ENCODE measurements at regions not wholly inside any gene's neighbourhood (a gene's known extent, or its start where the extent isn't known, plus 50 kb on each side); places are given as distances from the start of the nearest gene placed in this dataset.

GRCh38 chr13:68675209-68675608, 1432.4 kb upstream of the ATXN8OS start:
- in situ Hi-C loops (cut with MboI; ENCODE audit: low sequenced_read_pairs), result no loop called here
- DNase-seq (ENCODE audit: low spot score in 2 of 2), result no peak
- Histone ChIP-seq H3K27me3 (ENCODE audit: low read depth) (no peaks in the 10 kb centered on the region), H3K9me3 (no peaks in the 10 kb centered on the region), H3K4me1 (no peaks in the 10 kb centered on the region), H3K4me3 (no peak overlapping the region), H3K36me3 (replicated peaks) (no peaks in the 10 kb centered on the region)

GRCh38 chr13:68667863-68668262, 1437.7 kb upstream of the PCDH9 start:
- Histone ChIP-seq H3K27me3 (ENCODE audit: low read depth) (no peaks in the 10 kb centered on the region), H3K4me1 (no peaks in the 10 kb centered on the region; the same call in 1 of the 2 replicates), H3K36me3 (replicated peaks) (no peaks in the 10 kb centered on the region), H3K4me3 (no peak overlapping the region), H3K9me3 (no peaks in the 10 kb centered on the region)
- DNase-seq (ENCODE audit: low spot score in 2 of 2), result no peak
- in situ Hi-C loops (cut with MboI; ENCODE audit: low sequenced_read_pairs), result no loop called here

- Histone ChIP-seq H3K4me3 (no peak overlapping the region), H3K27me3 (ENCODE audit: low read depth) (no peaks in the 10 kb centered on the region), H3K4me1 (no peaks in the 10 kb centered on the region; the same call in 1 of the 2 replicates), H3K36me3 (replicated peaks) (no peaks in the 10 kb centered on the region), H3K9me3 (no peaks in the 10 kb centered on the region)
- DNase-seq (ENCODE audit: low spot score in 2 of 2), result no peak
- in situ Hi-C loops (cut with MboI; ENCODE audit: low sequenced_read_pairs), result no loop called here
Measured at GRCh38 chr13:68666774-68667397, 1436.8 kb upstream of the PCDH9 start.

GRCh38 chr13:68645814-68646213, 1415.7 kb upstream of the PCDH9 start:
- no peak for DNase-seq (ENCODE audit: low spot score in 2 of 2)
- Histone ChIP-seq H3K9me3 (no peaks in the 10 kb centered on the region), H3K27me3 (ENCODE audit: low read depth) (no peaks in the 10 kb centered on the region), H3K4me3 (no peak overlapping the region), H3K4me1 (peaks cover 7% of the 10 kb centered on the region; the same call in 1 of the 2 replicates), H3K36me3 (replicated peaks) (no peaks in the 10 kb centered on the region)
- in situ Hi-C loops (cut with MboI; ENCODE audit: low sequenced_read_pairs), result no loop called here

GRCh38 chr13:68644611-68645010, 1414.5 kb upstream of the PCDH9 start:
- peaks cover 3% of the 10 kb centered on the region; the same call in 1 of the 2 replicates for H3K4me1 ChIP-seq
- H3K9me3 ChIP-seq, result no peaks in the 10 kb centered on the region
- in situ Hi-C loops (cut with MboI; ENCODE audit: low sequenced_read_pairs), result no loop called here
- DNase-seq (ENCODE audit: low spot score in 2 of 2), result no peak
- no peaks in the 10 kb centered on the region for H3K27me3 ChIP-seq (ENCODE audit: low read depth)
- no peak overlapping the region for H3K4me3 ChIP-seq
- no peaks in the 10 kb centered on the region for H3K36me3 ChIP-seq (replicated peaks)

GRCh38 chr13:68636784-68637183, 1406.6 kb upstream of the PCDH9 start:
- no peak overlapping the region for H3K4me3 ChIP-seq
- no peaks in the 10 kb centered on the region for H3K9me3 ChIP-seq
- H3K36me3 ChIP-seq (replicated peaks), result no peaks in the 10 kb centered on the region
- no peaks in the 10 kb centered on the region for H3K27me3 ChIP-seq (ENCODE audit: low read depth)
- in situ Hi-C loops (cut with MboI; ENCODE audit: low sequenced_read_pairs), result no loop called here
- no peak for DNase-seq (ENCODE audit: low spot score in 2 of 2)
- no peaks in the 10 kb centered on the region for H3K4me1 ChIP-seq

GRCh38 chr13:68628994-68629393, 1398.9 kb upstream of the PCDH9 start:
- Histone ChIP-seq H3K4me1 (no peaks in the 10 kb centered on the region), H3K9me3 (no peaks in the 10 kb centered on the region), H3K4me3 (no peak overlapping the region), H3K27me3 (ENCODE audit: low read depth) (no peaks in the 10 kb centered on the region), H3K36me3 (replicated peaks) (no peaks in the 10 kb centered on the region)
- in situ Hi-C loops (cut with MboI; ENCODE audit: low sequenced_read_pairs), result no loop called here
- DNase-seq (ENCODE audit: low spot score in 2 of 2), result no peak

- H3K27me3 ChIP-seq (ENCODE audit: low read depth), result no peaks in the 10 kb centered on the region
Measured at GRCh38 chr13:68627379-68627778, 1397.2 kb upstream of the PCDH9 start.

GRCh38 chr13:68616600-68617222, 1386.6 kb upstream of the PCDH9 start:
- H3K4me1 ChIP-seq, result no peaks in the 10 kb centered on the region
- H3K27me3 ChIP-seq (ENCODE audit: low read depth), result no peaks in the 10 kb centered on the region
- no peak overlapping the region for H3K4me3 ChIP-seq
- no peaks in the 10 kb centered on the region; the same call in none of the 2 replicates for H3K9me3 ChIP-seq
- no peak for DNase-seq (ENCODE audit: low spot score in 2 of 2)
- in situ Hi-C loops (cut with MboI; ENCODE audit: low sequenced_read_pairs), result no loop called here
- no peaks in the 10 kb centered on the region for H3K36me3 ChIP-seq (replicated peaks)

More at GRCh38 chr13:68627379-68627778, 1397.2 kb upstream of the PCDH9 start:
- in situ Hi-C loops (cut with MboI; ENCODE audit: low sequenced_read_pairs), result no loop called here
- DNase-seq (ENCODE audit: low spot score in 2 of 2), result no peak
- H3K9me3 ChIP-seq, result no peaks in the 10 kb centered on the region
- H3K4me1 ChIP-seq, result no peaks in the 10 kb centered on the region
- no peaks in the 10 kb centered on the region for H3K36me3 ChIP-seq (replicated peaks)
- no peak overlapping the region for H3K4me3 ChIP-seq

GRCh38 chr13:68609661-68610060, 1379.5 kb upstream of the PCDH9 start:
- DNase-seq (ENCODE audit: low spot score in 2 of 2), result no peak
- Histone ChIP-seq H3K36me3 (replicated peaks) (no peaks in the 10 kb centered on the region), H3K9me3 (no peaks in the 10 kb centered on the region; the same call in 1 of the 2 replicates), H3K27me3 (ENCODE audit: low read depth) (no peaks in the 10 kb centered on the region), H3K4me3 (no peak overlapping the region), H3K4me1 (no peaks in the 10 kb centered on the region)
- in situ Hi-C loops (cut with MboI; ENCODE audit: low sequenced_read_pairs), result no loop called here

- in situ Hi-C loops (cut with MboI; ENCODE audit: low sequenced_read_pairs), result no loop called here
- no peaks in the 10 kb centered on the region for H3K27me3 ChIP-seq (ENCODE audit: low read depth)
- no peaks in the 10 kb centered on the region; the same call in 1 of the 2 replicates for H3K9me3 ChIP-seq
- H3K4me1 ChIP-seq, result no peaks in the 10 kb centered on the region
- DNase-seq (ENCODE audit: low spot score in 2 of 2), result no peak
- no peaks in the 10 kb centered on the region for H3K36me3 ChIP-seq (replicated peaks)
- H3K4me3 ChIP-seq, result no peak overlapping the region
Measured at GRCh38 chr13:68608147-68608546, 1378.0 kb upstream of the PCDH9 start.

GRCh38 chr13:68597641-68598040, 1367.5 kb upstream of the PCDH9 start:
- Histone ChIP-seq H3K27me3 (ENCODE audit: low read depth) (no peaks in the 10 kb centered on the region), H3K4me3 (no peak overlapping the region), H3K9me3 (no peaks in the 10 kb centered on the region), H3K36me3 (replicated peaks) (no peaks in the 10 kb centered on the region), H3K4me1 (no peaks in the 10 kb centered on the region; the same call in 1 of the 2 replicates)
- DNase-seq (ENCODE audit: low spot score in 2 of 2), result no peak
- in situ Hi-C loops (cut with MboI; ENCODE audit: low sequenced_read_pairs), result no loop called here

- Histone ChIP-seq H3K4me1 (no peaks in the 10 kb centered on the region), H3K27me3 (ENCODE audit: low read depth) (no peaks in the 10 kb centered on the region), H3K4me3 (no peak overlapping the region), H3K36me3 (replicated peaks) (no peaks in the 10 kb centered on the region), H3K9me3 (no peaks in the 10 kb centered on the region)
- in situ Hi-C loops (cut with MboI; ENCODE audit: low sequenced_read_pairs), result no loop called here
- no peak for DNase-seq (ENCODE audit: low spot score in 2 of 2)
Measured at GRCh38 chr13:68588623-68589022, 1358.5 kb upstream of the PCDH9 start.

- Histone ChIP-seq H3K4me3 (no peak overlapping the region), H3K4me1 (no peaks in the 10 kb centered on the region), H3K36me3 (replicated peaks) (no peaks in the 10 kb centered on the region), H3K9me3 (no peaks in the 10 kb centered on the region), H3K27me3 (ENCODE audit: low read depth) (no peaks in the 10 kb centered on the region)
- in situ Hi-C loops (cut with MboI; ENCODE audit: low sequenced_read_pairs), result no loop called here
- no peak for DNase-seq (ENCODE audit: low spot score in 2 of 2)
Measured at GRCh38 chr13:68584776-68585175, 1354.6 kb upstream of the PCDH9 start.

Data from HAP-1 (cell line).